ENCODE measurements at regions not wholly inside any gene's neighbourhood (a gene's known extent, or its start where the extent isn't known, plus 50 kb on each side); places are given as distances from the start of the nearest gene placed in this dataset.

- intact Hi-C loops (cut with micrococcal nuclease; ENCODE audit: unreplicated experiment) (no loop called here), in situ Hi-C loops (cut with HindIII; ENCODE audit: extremely low pct_ligation_motif_present, low pct_unique_long_range_greater_than_20kb) (no loop called here)
- Histone ChIP-seq H3K4me3 (replicated peaks in 1 of 3; ENCODE audit: insufficient read depth in 1 of 3, low read depth in 2 of 3, low read length in 3 of 3) (no peak overlapping the region), H3K4me2 (ENCODE audit: low read depth, low read length) (no peak overlapping the region), H3K36me3 (replicated peaks in 1 of 2; ENCODE audit: control insufficient read depth in 1 of 2, insufficient read depth in 2 of 2, low read length in 2 of 2) (no peaks in the 10 kb centered on the region), H3K79me2 (ENCODE audit: insufficient read depth, low read length) (no peaks in the 10 kb centered on the region), H2AFZ (ENCODE audit: low read length) (no peak overlapping the region), H3K9me3 (ENCODE audit: low read length) (peaks cover 13% of the 10 kb centered on the region), H3K27ac (ENCODE audit: extremely low read length, insufficient read depth, low read length) (no peak overlapping the region), H4K20me1 (ENCODE audit: insufficient read depth, low read length) (no peaks in the 10 kb centered on the region), H3K27me3 (ENCODE audit: control insufficient read depth in 1 of 2, insufficient read depth in 2 of 2, low read length in 2 of 2) (no peaks in the 10 kb centered on the region), H3K9ac (ENCODE audit: insufficient read depth, low read depth, low read length) (no peak overlapping the region), H3K4me1 (ENCODE audit: insufficient read depth, low read length) (no peaks in the 10 kb centered on the region)
- ChIA-PET POLR2A (no interaction called here), CTCF (ENCODE audit: low intra/inter-chr PET ratio, low total read pairs) (no interaction called here)
- no peak for ATAC-seq
- TF ChIP-seq ZNF264 (CRISPR knock-in tag; IDR thresholded peaks at IDR 0.05), result no peak
- peak; percentile 60 for TF ChIP-seq ZNF629 (CRISPR knock-in tag; conservative IDR thresholded peaks at IDR 0.05)
- no peak for DNase-seq (ENCODE audit: low spot score)
- FAIRE-seq, result no peak
- WGBS (ENCODE audit: low lambda C conversion rate), result 29% methylated on average over 4 of the region's 4 CpGs
- BruUV-seq (replicated peaks), result no TSS peak
Measured at GRCh38 chr13:108460043-108460442, 169.4 kb upstream of the MYO16 start.

GRCh38 chr13:108460746-108461145 is 168.7 kb upstream of the MYO16 start:
- peaks cover 10% of the 10 kb centered on the region for H3K9me3 ChIP-seq (ENCODE audit: low read length)
- no peak overlapping the region for H3K4me3 ChIP-seq (replicated peaks in 1 of 3; ENCODE audit: insufficient read depth in 1 of 3, low read depth in 2 of 3, low read length in 3 of 3)
- FAIRE-seq, result no peak
- CTCF ChIA-PET (ENCODE audit: low intra/inter-chr PET ratio, low total read pairs), result no interaction called here
- H3K27ac ChIP-seq (ENCODE audit: extremely low read length, insufficient read depth, low read length), result no peak overlapping the region
- DNase-seq (ENCODE audit: low spot score), result no peak
- no peaks in the 10 kb centered on the region for H3K27me3 ChIP-seq (ENCODE audit: control insufficient read depth in 1 of 2, insufficient read depth in 2 of 2, low read length in 2 of 2)
- no peak overlapping the region for H2AFZ ChIP-seq (ENCODE audit: low read length)
- no peaks in the 10 kb centered on the region for H3K79me2 ChIP-seq (ENCODE audit: insufficient read depth, low read length)
- no peaks in the 10 kb centered on the region for H3K4me1 ChIP-seq (ENCODE audit: insufficient read depth, low read length)
- no peak for ATAC-seq
- H3K9ac ChIP-seq (ENCODE audit: insufficient read depth, low read depth, low read length), result no peak overlapping the region
- no TSS peak for BruUV-seq (replicated peaks)
- intact Hi-C loops (cut with micrococcal nuclease; ENCODE audit: unreplicated experiment), result no loop called here
- WGBS (ENCODE audit: low lambda C conversion rate), result 21% methylated on average over 3 of the region's 4 CpGs
- in situ Hi-C loops (cut with HindIII; ENCODE audit: extremely low pct_ligation_motif_present, low pct_unique_long_range_greater_than_20kb), result no loop called here
- H3K4me2 ChIP-seq (ENCODE audit: low read depth, low read length), result no peak overlapping the region
- no peaks in the 10 kb centered on the region for H3K36me3 ChIP-seq (replicated peaks in 1 of 2; ENCODE audit: control insufficient read depth in 1 of 2, insufficient read depth in 2 of 2, low read length in 2 of 2)
- H4K20me1 ChIP-seq (ENCODE audit: insufficient read depth, low read length), result no peaks in the 10 kb centered on the region
- POLR2A ChIA-PET, result no interaction called here
- no peak for TF ChIP-seq SRSF1 (optimal IDR thresholded peaks at IDR 0.05; ENCODE audit: low read depth, low read length)
- TF ChIP-seq, protein P1, sequence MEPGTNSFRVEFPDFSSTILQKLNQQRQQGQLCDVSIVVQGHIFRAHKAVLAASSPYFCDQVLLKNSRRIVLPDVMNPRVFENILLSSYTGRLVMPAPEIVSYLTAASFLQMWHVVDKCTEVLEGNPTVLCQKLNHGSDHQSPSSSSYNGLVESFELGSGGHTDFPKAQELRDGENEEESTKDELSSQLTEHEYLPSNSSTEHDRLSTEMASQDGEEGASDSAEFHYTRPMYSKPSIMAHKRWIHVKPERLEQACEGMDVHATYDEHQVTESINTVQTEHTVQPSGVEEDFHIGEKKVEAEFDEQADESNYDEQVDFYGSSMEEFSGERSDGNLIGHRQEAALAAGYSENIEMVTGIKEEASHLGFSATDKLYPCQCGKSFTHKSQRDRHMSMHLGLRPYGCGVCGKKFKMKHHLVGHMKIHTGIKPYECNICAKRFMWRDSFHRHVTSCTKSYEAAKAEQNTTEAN (CRISPR knock-in tag; conservative IDR thresholded peaks at IDR 0.05), result no peak
- no peak for TF ChIP-seq ASH2L (IDR thresholded peaks at IDR 0.05; ENCODE audit: insufficient read length, low read depth, low read length)
- no peak for TF ChIP-seq ZNF251 (CRISPR knock-in tag; IDR thresholded peaks at IDR 0.05)
- TF ChIP-seq, protein P2, sequence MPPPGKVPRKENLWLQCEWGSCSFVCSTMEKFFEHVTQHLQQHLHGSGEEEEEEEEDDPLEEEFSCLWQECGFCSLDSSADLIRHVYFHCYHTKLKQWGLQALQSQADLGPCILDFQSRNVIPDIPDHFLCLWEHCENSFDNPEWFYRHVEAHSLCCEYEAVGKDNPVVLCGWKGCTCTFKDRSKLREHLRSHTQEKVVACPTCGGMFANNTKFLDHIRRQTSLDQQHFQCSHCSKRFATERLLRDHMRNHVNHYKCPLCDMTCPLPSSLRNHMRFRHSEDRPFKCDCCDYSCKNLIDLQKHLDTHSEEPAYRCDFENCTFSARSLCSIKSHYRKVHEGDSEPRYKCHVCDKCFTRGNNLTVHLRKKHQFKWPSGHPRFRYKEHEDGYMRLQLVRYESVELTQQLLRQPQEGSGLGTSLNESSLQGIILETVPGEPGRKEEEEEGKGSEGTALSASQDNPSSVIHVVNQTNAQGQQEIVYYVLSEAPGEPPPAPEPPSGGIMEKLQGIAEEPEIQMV (CRISPR knock-in tag; IDR thresholded peaks at IDR 0.05; ENCODE audit: low read depth), result no peak
- TF ChIP-seq ZNF891 (CRISPR knock-in tag; IDR thresholded peaks at IDR 0.05), result no peak
- TF ChIP-seq, protein P3, sequence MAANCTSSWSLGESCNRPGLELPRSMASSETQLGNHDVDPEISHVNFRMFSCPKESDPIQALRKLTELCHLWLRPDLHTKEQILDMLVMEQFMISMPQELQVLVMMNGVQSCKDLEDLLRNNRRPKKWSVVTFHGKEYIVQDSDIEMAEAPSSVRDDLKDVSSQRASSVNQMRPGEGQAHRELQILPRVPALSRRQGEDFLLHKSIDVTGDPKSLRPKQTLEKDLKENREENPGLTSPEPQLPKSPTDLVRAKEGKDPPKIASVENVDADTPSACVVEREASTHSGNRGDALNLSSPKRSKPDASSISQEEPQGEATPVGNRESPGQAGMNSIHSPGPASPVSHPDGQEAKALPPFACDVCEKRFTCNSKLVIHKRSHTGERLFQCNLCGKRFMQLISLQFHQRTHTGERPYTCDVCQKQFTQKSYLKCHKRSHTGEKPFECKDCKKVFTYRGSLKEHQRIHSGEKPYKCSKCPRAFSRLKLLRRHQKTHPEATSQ (CRISPR knock-in tag; IDR thresholded peaks at IDR 0.05; ENCODE audit: borderline replicate concordance), result no peak
- no peak for TF ChIP-seq ATF2 (CRISPR knock-in tag; IDR thresholded peaks at IDR 0.05)
- no peak for TF ChIP-seq ZSCAN12 (CRISPR knock-in tag; IDR thresholded peaks at IDR 0.05)
